GDM1 (cell line): ENCODE measurements at regions not wholly inside any gene's neighbourhood (a gene's known extent, or its start where the extent isn't known, plus 50 kb on each side); places are given as distances from the start of the nearest gene placed in this dataset.

Source experiments
- DNase-seq: peaks from one replicate; lab custom pipeline; 2025; lab: John Stamatoyannopoulos, UW

- no peak for DNase-seq
Observed at GRCh38 chr16:86958423-86958822, 358.8 kb downstream of the C16orf95 start.

GRCh38 chr16:86959091-86959651 is 358.0 kb downstream of the C16orf95 start:
- no peak for DNase-seq

GRCh38 chr16:86959729-86960128 is 357.5 kb downstream of the C16orf95 start:
- no peak for DNase-seq

GRCh38 chr16:86960266-86960665 is 356.9 kb downstream of the C16orf95 start:
- DNase-seq = no peak

- DNase-seq = no peak
Observed at GRCh38 chr16:86961171-86961601, 356.0 kb downstream of the C16orf95 start.

GRCh38 chr16:86962259-86962658 is 354.9 kb downstream of the C16orf95 start:
- DNase-seq = no peak

- DNase-seq = no peak
Observed at GRCh38 chr16:86962913-86963312, 354.3 kb downstream of the C16orf95 start.

GRCh38 chr16:86963600-86964575 is 353.3 kb downstream of the C16orf95 start:
- no peak for DNase-seq

GRCh38 chr16:86964796-86965241 is 352.4 kb downstream of the C16orf95 start:
- no peak for DNase-seq

- no peak for DNase-seq
Observed at GRCh38 chr16:86965331-86965730, 351.9 kb downstream of the C16orf95 start.

- no peak for DNase-seq
Observed at GRCh38 chr16:86965840-86966550, 351.2 kb downstream of the C16orf95 start.

- no peak for DNase-seq
Observed at GRCh38 chr16:86966777-86967176, 350.4 kb downstream of the C16orf95 start.

GRCh38 chr16:86968866-86969265 is 348.3 kb downstream of the C16orf95 start:
- no peak for DNase-seq

GRCh38 chr16:86969716-86970115 is 347.5 kb downstream of the C16orf95 start:
- DNase-seq = no peak

GRCh38 chr16:86970279-86970678 is 346.9 kb downstream of the C16orf95 start:
- no peak for DNase-seq

GRCh38 chr16:86970726-86971125 is 346.5 kb downstream of the C16orf95 start:
- no peak for DNase-seq

- no peak for DNase-seq
Observed at GRCh38 chr16:86971251-86971650, 345.9 kb downstream of the C16orf95 start.

- DNase-seq = no peak
Observed at GRCh38 chr16:86974120-86974519, 343.1 kb downstream of the C16orf95 start.

GRCh38 chr16:86975445-86975844 is 341.7 kb downstream of the C16orf95 start:
- no peak for DNase-seq

GRCh38 chr16:86977076-86977676 is 340.0 kb downstream of the C16orf95 start:
- DNase-seq = no peak

GRCh38 chr16:86978445-86979030 is 338.7 kb downstream of the C16orf95 start:
- DNase-seq = no peak

GRCh38 chr16:86979061-86979460 is 338.1 kb downstream of the C16orf95 start:
- DNase-seq = no peak
